Thyroid gland (tissue), 4 donors: ENCODE measurements at regions not wholly inside any gene's neighbourhood (a gene's known extent, or its start where the extent isn't known, plus 50 kb on each side); places are given as distances from the start of the nearest gene placed in this dataset.

Experiments
- DNase-seq, 2 donors: peaks; one replicate each; pipeline ENCODE4 v3.0.0-alpha.2; 2019
- H3K27ac ChIP-seq, 3 donors: fragments of 200-600 bp; sonication (generic); 1 replicate in 2 of 3; 2 replicates in 1 of 3; pipeline ENCODE4 v1.5.1; 2016 to 2019; ENCODE audit warnings: mild to moderate bottlenecking in 1 of 3, moderate library complexity in 1 of 3
- H3K27me3 ChIP-seq: fragments of 200-600 bp; sonication (generic); one replicate; pipeline ENCODE4 v1.5.1; 2019
- H3K36me3 ChIP-seq, 2 donors: fragments of 200-600 bp; sonication (generic); one replicate each; pipeline ENCODE4 v1.5.1; 2016 to 2019
- H3K4me1 ChIP-seq, 2 donors: fragments of 200-600 bp; sonication (generic); one replicate each; pipeline ENCODE4 v1.5.1; 2017 to 2019
- H3K4me3 ChIP-seq, 3 donors: fragments of 200-600 bp; sonication (generic); replicated peaks in 1 of 3; 1 replicate in 2 of 3; 2 replicates in 1 of 3; pipeline ENCODE4 v1.5.1; 2016; ENCODE audit warnings: mild to moderate bottlenecking in 1 of 3
- H3K9me3 ChIP-seq: fragments of 200-600 bp; sonication (generic); one replicate; pipeline ENCODE4 v1.5.1; 2017
- CTCF ChIP-seq, 6 experiments: fragments of 200-600 bp in 3 of 6; fragments of 450-650 bp in 3 of 6; sonication (generic) in 3 of 6; IDR thresholded peaks; one replicate each; pipeline ENCODE4 v1.5.1; 2016 to 2019; ENCODE audit warnings: antibody characterized with exemption in 6 of 6, mild to moderate bottlenecking in 2 of 6, inconsistent platforms in 1 of 6, moderate library complexity in 1 of 6
- POLR2A ChIP-seq, 2 donors: fragments of 450-650 bp; IDR thresholded peaks; one replicate each; pipeline ENCODE4 v1.6.1; 2017; ENCODE audit warnings: antibody characterized with exemption in 2 of 2, mild to moderate bottlenecking in 2 of 2, moderate library complexity in 1 of 2
- WGBS, 2 donors: methylation state at CpG; one replicate each; pipeline ENCODE4 v1.1.5; 2017; 5-methylcytosine and 5-hydroxymethylcytosine counted together
- intact Hi-C: fragments of 100-400 bp; cut with DNase I; formaldehyde crosslinking; loops from one replicate; pipeline ENCODE4 v1.15.1; 2023

GRCh38 chr18:57929922-57930321, 114.1 kb upstream of the NEDD4L start:
- H3K27ac ChIP-seq, result no peak overlapping the region
- WGBS, 2 donors, result 87 to 89% methylated on average over 4 of the region's 4 CpGs
- no peak overlapping the region for H3K4me3 ChIP-seq
- H3K27me3 ChIP-seq, result no peaks in the 10 kb centered on the region
- DNase-seq, result no peak
- peaks cover 6 to 7% of the 10 kb centered on the region in 2 donors for H3K4me1 ChIP-seq
- no peaks in the 10 kb centered on the region for H3K9me3 ChIP-seq
- TF ChIP-seq CTCF (IDR thresholded peaks at IDR 0.05) (no peak), POLR2A (IDR thresholded peaks at IDR 0.05) (no peak)
- intact Hi-C loops, result no loop called here
- no peaks in the 10 kb centered on the region for H3K36me3 ChIP-seq

- intact Hi-C loops, result no loop called here
- WGBS, 2 donors, result 87 to 88% methylated on average over 5 of the region's 5 CpGs
These were observed 115.6 kb upstream of the NEDD4L start for GRCh38 chr18:57928466-57928865.

GRCh38 chr18:57927511-57927910, 116.5 kb upstream of the NEDD4L start:
- Histone ChIP-seq H3K9me3 (no peaks in the 10 kb centered on the region), H3K36me3 (no peaks in the 10 kb centered on the region), H3K27ac (no peak overlapping the region), H3K27me3 (no peaks in the 10 kb centered on the region), H3K4me3 (no peak overlapping the region), H3K4me1 (peaks cover 6 to 7% of the 10 kb centered on the region in 2 donors)
- 84 to 91% methylated on average over 2 of the region's 2 CpGs for whole genome bisulfite sequencing, 2 donors
- no peak for TF ChIP-seq POLR2A (IDR thresholded peaks at IDR 0.05)
- no peak for DNase-seq
- intact Hi-C loops, result no loop called here

More at GRCh38 chr18:57928466-57928865, 115.6 kb upstream of the NEDD4L start:
- Histone ChIP-seq H3K9me3 (no peaks in the 10 kb centered on the region), H3K4me3 (no peak overlapping the region), H3K4me1 (peaks cover 6 to 7% of the 10 kb centered on the region in 2 donors), H3K36me3 (no peaks in the 10 kb centered on the region), H3K27me3 (no peaks in the 10 kb centered on the region), H3K27ac (no peak overlapping the region)
- DNase-seq, result no peak
- TF ChIP-seq POLR2A (IDR thresholded peaks at IDR 0.05), result no peak

GRCh38 chr18:57925706-57926105, 118.3 kb upstream of the NEDD4L start:
- intact Hi-C loops, result no loop called here
- TF ChIP-seq POLR2A (IDR thresholded peaks at IDR 0.05) (no peak), CTCF (IDR thresholded peaks at IDR 0.05) (no peak)
- H3K36me3 ChIP-seq, result no peaks in the 10 kb centered on the region

GRCh38 chr18:57923611-57924010, 120.4 kb upstream of the NEDD4L start:
- intact Hi-C loops, result no loop called here
- H3K9me3 ChIP-seq, result no peaks in the 10 kb centered on the region
- DNase-seq, result no peak
- WGBS, 2 donors, result 66 to 80% methylated on average over 5 of the region's 5 CpGs
- no peaks in the 10 kb centered on the region for H3K27me3 ChIP-seq
- TF ChIP-seq POLR2A (IDR thresholded peaks at IDR 0.05), result no peak
- no peak for TF ChIP-seq CTCF (IDR thresholded peaks at IDR 0.05)
- H3K4me3 ChIP-seq, result no peak overlapping the region
- no peak overlapping the region for H3K27ac ChIP-seq
- H3K4me1 ChIP-seq, result peaks cover 0 to 6% of the 10 kb centered on the region in 2 donors
- no peaks in the 10 kb centered on the region for H3K36me3 ChIP-seq

More at GRCh38 chr18:57925706-57926105, 118.3 kb upstream of the NEDD4L start:
- DNase-seq, result no peak
- H3K9me3 ChIP-seq, result no peaks in the 10 kb centered on the region
- H3K27me3 ChIP-seq, result no peaks in the 10 kb centered on the region
- no peak overlapping the region for H3K27ac ChIP-seq
- 88% methylated on average over 1 of the region's 1 CpG for WGBS, 2 donors
- peaks cover 2 to 6% of the 10 kb centered on the region in 2 donors for H3K4me1 ChIP-seq
- H3K4me3 ChIP-seq, result no peak overlapping the region

- no peak for DNase-seq
- TF ChIP-seq CTCF (IDR thresholded peaks at IDR 0.05) (no peak), POLR2A (IDR thresholded peaks at IDR 0.05) (no peak)
- H3K4me1 ChIP-seq, result peaks cover 0 to 6% of the 10 kb centered on the region in 2 donors
- H3K36me3 ChIP-seq, result no peaks in the 10 kb centered on the region
- 93 to 98% methylated on average over 3 of the region's 3 CpGs for WGBS, 2 donors
- no peaks in the 10 kb centered on the region for H3K27me3 ChIP-seq
- no peak overlapping the region for H3K4me3 ChIP-seq
- no peaks in the 10 kb centered on the region for H3K9me3 ChIP-seq
- intact Hi-C loops, result no loop called here
- H3K27ac ChIP-seq, result no peak overlapping the region
These were observed 119.8 kb upstream of the ATP8B1 start for GRCh38 chr18:57922885-57923284.
